Spleen (tissue), 11 donors: ENCODE measurements at regions not wholly inside any gene's neighbourhood (a gene's known extent, or its start where the extent isn't known, plus 50 kb on each side); places are given as distances from the start of the nearest gene placed in this dataset.

Experiments
- DNase-seq: peaks from one replicate; pipeline ENCODE4 v3.0.0-alpha.2; 2020
- H3K27ac ChIP-seq, 8 donors: fragments of 200-600 bp; sonication (generic) in 7 of 8; 1 replicate in 4 of 8; 2 replicates in 4 of 8; pipeline versions ENCODE4 v1.5.0 to v1.8.0; 2016 to 2021; ENCODE audit warnings: inconsistent platforms in 4 of 8, mild to moderate bottlenecking in 4 of 8, moderate library complexity in 1 of 8
- H3K27me3 ChIP-seq, 7 donors: fragments of 200-600 bp; sonication (generic) in 6 of 7; replicated peaks in 1 of 7; 1 replicate in 4 of 7; 2 replicates in 3 of 7; pipeline versions ENCODE4 v1.5.0 to v1.8.0; 2016 to 2021; ENCODE audit warnings: inconsistent platforms in 3 of 7, mild to moderate bottlenecking in 1 of 7
- H3K36me3 ChIP-seq, 6 donors: fragments of 200-600 bp; sonication (generic) in 5 of 6; 1 replicate in 4 of 6; 2 replicates in 2 of 6; pipeline versions ENCODE4 v1.5.0 to v1.8.0; 2016 to 2021; ENCODE audit warnings: inconsistent platforms in 2 of 6
- H3K4me1 ChIP-seq, 6 donors: fragments of 200-600 bp; sonication (generic) in 5 of 6; 1 replicate in 3 of 6; 2 replicates in 3 of 6; pipeline versions ENCODE4 v1.5.0 to v1.8.0; 2016 to 2021; ENCODE audit warnings: inconsistent platforms in 3 of 6
- H3K4me3 ChIP-seq, 8 donors: fragments of 200-600 bp; sonication (generic) in 7 of 8; 1 replicate in 4 of 8; 2 replicates in 4 of 8; pipeline versions ENCODE4 v1.5.0 to v1.8.0; 2016 to 2021; ENCODE audit warnings: inconsistent platforms in 4 of 8, mild to moderate bottlenecking in 4 of 8, moderate library complexity in 2 of 8
- H3K9me3 ChIP-seq, 8 donors: fragments of 200-600 bp; sonication (generic) in 7 of 8; 1 replicate in 4 of 8; 2 replicates in 4 of 8; pipeline versions ENCODE4 v1.5.0 to v1.8.0; 2016 to 2021; ENCODE audit warnings: inconsistent platforms in 4 of 8
- CTCF ChIP-seq, 11 experiments: fragments of 200-600 bp in 7 of 11; fragments of 450-650 bp in 4 of 11; sonication (generic) in 4 of 11; IDR thresholded peaks in 8 of 11; conservative IDR thresholded peaks in 3 of 11; 1 replicate in 7 of 11; 2 replicates in 4 of 11; pipeline versions ENCODE4 v1.4.0 to v1.8.0; 2016 to 2021; ENCODE audit warnings: antibody characterized with exemption in 11 of 11, inconsistent platforms in 4 of 11, mild to moderate bottlenecking in 1 of 11
- POLR2A ChIP-seq, 3 donors: fragments of 450-650 bp; IDR thresholded peaks; one replicate each; pipeline ENCODE4 v1.5.1; 2017; ENCODE audit warnings: antibody characterized with exemption in 3 of 3, mild to moderate bottlenecking in 1 of 3
- POLR2AphosphoS5 ChIP-seq, 3 donors: sonication (generic); formaldehyde crosslinking; IDR thresholded peaks; one replicate each; pipeline ENCODE4 v1.5.1; 2017; ENCODE audit warnings: antibody characterized with exemption in 3 of 3
- WGBS, 5 donors: extraction: QIAGEN DNeasy Blood & Tissue Kit in 3 of 5; methylation state at CpG; one replicate each; pipeline versions ENCODE4 v1.1.5 to v1.1.7; 2013 to 2018; 5-methylcytosine and 5-hydroxymethylcytosine counted together
- intact Hi-C: fragments of 100-400 bp; cut with DNase I; formaldehyde crosslinking; loops from one replicate; pipeline ENCODE4 v1.15.0; 2023; ENCODE audit warnings: low total_unique reads
- donor health status: healthy with polysubstance abuse.
- donor health status: DM: no; HTN: no; CAD: no; lungs with moderate emphysema.
- donor health status: DM: no; HTN: no; CAD: no.
- donor health status: Bipolar disorder and iron deficiency.
- donor health status: healthy.
- donor health status: DM: no; HTN: no; CAD: no.
- donor health status: DM: yes; HTN: yes; CAD: no.

- intact Hi-C loops = no loop called here
- H3K4me3 ChIP-seq = no peak overlapping the region
Observed at GRCh38 chr11:87417951-87418350, 380.2 kb downstream of the TMEM135 start.

DNA sequence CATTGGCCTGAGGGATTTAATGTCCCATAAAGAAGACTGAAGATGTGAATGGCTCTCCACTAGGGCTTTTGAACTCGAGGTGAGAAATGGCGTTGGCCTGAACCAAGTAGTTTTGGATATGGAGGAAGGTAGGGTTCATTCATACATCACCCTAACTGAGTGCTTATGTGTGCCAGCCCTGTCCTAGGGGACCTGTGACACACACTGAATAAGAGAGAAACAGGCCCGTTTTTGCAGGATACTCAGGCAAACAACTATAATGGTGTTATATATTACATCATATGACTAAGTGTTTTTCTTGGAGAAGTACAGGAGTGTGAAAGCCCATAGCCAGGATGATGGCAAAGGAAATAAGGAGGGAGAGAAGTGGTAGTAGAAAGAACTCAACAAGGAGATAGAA lies 368.1 kb downstream of the TMEM135 start:
- Histone ChIP-seq H3K36me3 (no peaks in the 10 kb centered on the region), H3K9me3 (no peaks in the 10 kb centered on the region), H3K4me3 (no peak overlapping the region), H3K27ac (peak overlapping the region in 3 of 8 donors; percentile 8 to 45 (median 27)), H3K4me1 (peaks cover 0 to 4% (median 0%) of the 10 kb centered on the region in 6 donors), H3K27me3 (no peaks in the 10 kb centered on the region)
- no peak for DNase-seq
- WGBS, 5 donors = 72 to 93% (median 86%) methylated on average over 3 of the region's 3 CpGs
- intact Hi-C loops = no loop called here
- TF ChIP-seq CTCF (IDR thresholded peaks at IDR 0.05 in 8 of 11, conservative IDR thresholded peaks at IDR 0.05 in 3 of 11) = no peak
- no peak for TF ChIP-seq POLR2AphosphoS5 (IDR thresholded peaks at IDR 0.05)
- TF ChIP-seq POLR2A (IDR thresholded peaks at IDR 0.05) = no peak

More at GRCh38 chr11:87417951-87418350, 380.2 kb downstream of the TMEM135 start:
- Histone ChIP-seq H3K36me3 (no peaks in the 10 kb centered on the region), H3K4me1 (peaks cover 0 to 11% (median 2%) of the 10 kb centered on the region in 6 donors), H3K27ac (no peak overlapping the region), H3K9me3 (no peaks in the 10 kb centered on the region), H3K27me3 (peaks cover 0 to 6% (median 0%) of the 10 kb centered on the region in 7 donors)
- no peak for TF ChIP-seq CTCF (IDR thresholded peaks at IDR 0.05 in 8 of 11, conservative IDR thresholded peaks at IDR 0.05 in 3 of 11)
- no peak for TF ChIP-seq POLR2AphosphoS5 (IDR thresholded peaks at IDR 0.05)
- TF ChIP-seq POLR2A (IDR thresholded peaks at IDR 0.05) = no peak
- DNase-seq = no peak

- Histone ChIP-seq H3K27me3 (no peaks in the 10 kb centered on the region), H3K9me3 (no peaks in the 10 kb centered on the region), H3K4me3 (no peak overlapping the region), H3K4me1 (peaks cover 0 to 4% (median 0%) of the 10 kb centered on the region in 6 donors), H3K36me3 (no peaks in the 10 kb centered on the region), H3K27ac (peak overlapping the region in 3 of 8 donors; percentile 8 to 45 (median 27))
- TF ChIP-seq CTCF (IDR thresholded peaks at IDR 0.05 in 8 of 11, conservative IDR thresholded peaks at IDR 0.05 in 3 of 11) = no peak
- peak in 1 of 3 donors; percentile 33 for TF ChIP-seq POLR2AphosphoS5 (IDR thresholded peaks at IDR 0.05)
- no peak for DNase-seq
- intact Hi-C loops = no loop called here
- 63 to 80% (median 72%) methylated on average over 2 of the region's 2 CpGs for WGBS, 5 donors
Observed at GRCh38 chr11:87405356-87405755, 367.6 kb downstream of the TMEM135 start.

- Histone ChIP-seq H3K4me1 (no peaks in the 10 kb centered on the region), H3K27ac (no peak overlapping the region), H3K27me3 (no peaks in the 10 kb centered on the region), H3K36me3 (no peaks in the 10 kb centered on the region), H3K9me3 (no peaks in the 10 kb centered on the region), H3K4me3 (no peak overlapping the region)
- 86 to 100% (median 96%) methylated on average over 1 of the region's 1 CpG for WGBS, 5 donors
- intact Hi-C loops = no loop called here
- no peak for TF ChIP-seq POLR2A (IDR thresholded peaks at IDR 0.05)
- no peak for TF ChIP-seq CTCF (IDR thresholded peaks at IDR 0.05 in 8 of 11, conservative IDR thresholded peaks at IDR 0.05 in 3 of 11)
- TF ChIP-seq POLR2AphosphoS5 (IDR thresholded peaks at IDR 0.05) = no peak
- DNase-seq = no peak
Observed at GRCh38 chr11:87401653-87402052, 363.9 kb downstream of the TMEM135 start.
